Hepatocyte (in vitro differentiated cells): ENCODE measurements at regions not wholly inside any gene's neighbourhood (a gene's known extent, or its start where the extent isn't known, plus 50 kb on each side); places are given as distances from the start of the nearest gene placed in this dataset.
"Not testable (repeated sequence)": the region's sequence is repeated elsewhere in the genome, so short reads cannot be mapped to it uniquely, and the experiment has no call there.

ENCODE experiments used
- DNase-seq: peaks from one replicate; pipeline ENCODE4 v3.0.0-alpha.2; 2016; ENCODE audit warnings: low spot score
- H2AFZ ChIP-seq: fragments of 200-600 bp; sonication (generic); 2 replicates; pipeline ENCODE4 v1.6.0; 2016; ENCODE audit warnings: antibody characterized with exemption, mild to moderate bottlenecking
- H3K27ac ChIP-seq: fragments of 200-600 bp; sonication (generic); 2 replicates; pipeline ENCODE4 v1.5.1; 2016; ENCODE audit warnings: mild to moderate bottlenecking
- H3K27me3 ChIP-seq: fragments of 200-600 bp; sonication (generic); 2 replicates; pipeline ENCODE4 v1.6.1; 2016
- H3K36me3 ChIP-seq: fragments of 200-600 bp; sonication (generic); replicated peaks from 2 replicates; pipeline ENCODE4 v1.5.1; 2016; ENCODE audit warnings: low read depth; ENCODE audit not compliant: insufficient read depth
- H3K4me1 ChIP-seq: fragments of 200-600 bp; sonication (generic); 2 replicates; pipeline ENCODE4 v1.5.1; 2016; ENCODE audit warnings: mild to moderate bottlenecking, moderate library complexity; ENCODE audit not compliant: insufficient read depth
- H3K4me2 ChIP-seq: fragments of 200-600 bp; sonication (generic); 2 replicates; pipeline ENCODE4 v1.6.0; 2016
- H3K4me3 ChIP-seq: fragments of 200-600 bp; sonication (generic); 2 replicates; pipeline ENCODE4 v1.5.1; 2016; ENCODE audit warnings: mild to moderate bottlenecking
- H3K79me2 ChIP-seq: fragments of 200-600 bp; sonication (generic); 2 replicates; pipeline ENCODE4 v1.6.0; 2017; ENCODE audit warnings: mild to moderate bottlenecking
- H3K9me2 ChIP-seq: fragments of 200-600 bp; sonication (generic); replicated peaks from 2 replicates; pipeline ENCODE4 v1.6.0; 2017; ENCODE audit warnings: mild to moderate bottlenecking; ENCODE audit not compliant: insufficient read depth
- H3K9me3 ChIP-seq: fragments of 200-600 bp; sonication (generic); 2 replicates; pipeline ENCODE4 v1.5.1; 2016; ENCODE audit warnings: low read depth, mild to moderate bottlenecking
- H4K20me1 ChIP-seq: fragments of 200-600 bp; sonication (generic); 2 replicates; pipeline ENCODE4 v1.6.0; 2016; ENCODE audit warnings: mild to moderate bottlenecking; ENCODE audit not compliant: insufficient read depth, poor library complexity, severe bottlenecking
- WGBS: methylation state at CpG from one replicate; pipeline ENCODE4 v1.1.6; 2016; ENCODE audit warnings: low lambda C conversion rate; ENCODE audit errors: missing lambda C conversion rate; 5-methylcytosine and 5-hydroxymethylcytosine counted together

DNA sequence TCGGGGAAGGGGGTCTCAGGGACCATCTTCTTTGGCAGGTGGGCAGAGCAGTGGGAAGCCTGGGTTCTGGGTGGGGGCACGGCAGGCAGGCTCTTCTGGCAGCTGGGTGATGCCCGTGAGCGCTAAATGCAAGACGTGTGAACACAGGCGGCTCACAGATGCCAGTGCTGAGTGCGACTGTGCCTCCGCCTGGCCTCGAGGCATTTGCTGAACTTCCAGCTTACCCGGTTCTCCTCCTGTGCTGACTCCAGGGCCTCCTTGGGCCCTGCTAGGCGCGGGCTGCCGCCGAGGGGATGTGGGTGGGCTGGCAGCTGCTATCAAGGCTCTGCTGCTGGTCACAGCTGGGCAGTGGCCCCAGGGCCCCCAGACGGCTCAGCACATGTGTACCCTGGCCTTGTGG, 3947.8 kb upstream of the TPTE start:
- not testable (repeated sequence) for H3K4me1 ChIP-seq, H3K9me3 ChIP-seq, H3K27me3 ChIP-seq, H2AFZ ChIP-seq, H3K4me3 ChIP-seq, H3K4me2 ChIP-seq, DNase-seq, H4K20me1 ChIP-seq, H3K27ac ChIP-seq, H3K9me2 ChIP-seq, H3K36me3 ChIP-seq, H3K79me2 ChIP-seq
- WGBS = no CpG with 5 or more reads among the region's 15 CpGs

DNA sequence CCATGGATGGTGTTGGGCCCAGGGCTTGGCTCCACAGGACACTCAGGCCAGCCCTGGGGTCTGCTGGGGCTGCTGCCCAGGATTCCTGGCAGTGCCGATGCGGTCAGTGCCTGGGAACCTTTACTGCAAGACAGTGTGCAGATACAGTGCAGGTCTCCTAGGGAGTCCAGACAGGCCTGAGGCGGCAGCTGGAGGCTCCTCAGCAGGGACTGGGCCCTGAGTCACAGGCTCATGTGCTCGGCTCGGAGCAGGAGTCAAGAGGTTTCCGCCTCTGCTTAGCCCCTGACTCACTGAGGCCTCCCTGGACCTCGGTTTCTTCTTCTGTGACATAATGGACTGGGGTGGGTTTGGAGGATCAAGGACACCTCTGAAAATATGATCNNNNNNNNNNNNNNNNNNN, 3941.6 kb upstream of the TPTE start:
- H3K36me3 ChIP-seq, H3K4me2 ChIP-seq: not testable (repeated sequence)

More for the DNA sequence above, 3941.6 kb upstream of the TPTE start:
- not testable (repeated sequence) for H3K27me3 ChIP-seq, H3K4me1 ChIP-seq, H3K9me2 ChIP-seq, H3K9me3 ChIP-seq, H4K20me1 ChIP-seq, H3K79me2 ChIP-seq, H3K4me3 ChIP-seq, H3K27ac ChIP-seq, DNase-seq, H2AFZ ChIP-seq
- WGBS = no CpG with 5 or more reads among the region's 7 CpGs
